MCF 10A (cell line): ENCODE measurements at regions not wholly inside any gene's neighbourhood (a gene's known extent, or its start where the extent isn't known, plus 50 kb on each side); places are given as distances from the start of the nearest gene placed in this dataset.

Experiments
- BruUV-seq: library from RNA; stranded (reverse); fragments of 400-500 nt; replicated peaks from 2 replicates; lab custom pipeline; 2021; lab: Mats Ljungman, UMichigan
- CTCF ChIA-PET: fragments of 300-600 bp; sonication (Branson Sonifier 250); formaldehyde crosslinking; extraction: SDS; loops from one replicate; lab custom pipeline; 2021; ENCODE audit warnings: antibody characterized with exemption, inconsistent platforms; lab: Yijun Ruan, JAX
- POLR2A ChIA-PET: fragments of 300-600, 350-650 bp; sonication (Branson Sonifier 250); formaldehyde crosslinking; extraction: SDS; loops from one replicate; lab custom pipeline; 2020; ENCODE audit warnings: antibody characterized with exemption, inconsistent platforms; lab: Yijun Ruan, JAX
- DNase-seq: peaks from one replicate; pipeline ENCODE4 v3.0.0-alpha.2; 2018; ENCODE audit not compliant: unreplicated experiment
- H3K27ac Mint-ChIP-seq: one replicate; pipeline ENCODE4 v1.8.0; 2022; ENCODE audit warnings: mild to moderate bottlenecking, low read depth, mixed read lengths; ENCODE audit not compliant: unreplicated experiment
- H3K27me3 Mint-ChIP-seq: one replicate; pipeline ENCODE4 v1.8.0; 2022; ENCODE audit warnings: mixed read lengths; ENCODE audit not compliant: insufficient read depth, unreplicated experiment
- H3K36me3 Mint-ChIP-seq: one replicate; pipeline ENCODE4 v1.8.0; 2022; ENCODE audit warnings: mild to moderate bottlenecking, moderate library complexity, mixed read lengths; ENCODE audit not compliant: insufficient read depth, unreplicated experiment
- H3K4me1 Mint-ChIP-seq: one replicate; pipeline ENCODE4 v1.8.0; 2022; ENCODE audit warnings: mixed read lengths; ENCODE audit not compliant: insufficient read depth, unreplicated experiment
- H3K4me3 Mint-ChIP-seq: one replicate; pipeline ENCODE4 v1.8.0; 2022; ENCODE audit warnings: mild to moderate bottlenecking, moderate library complexity, mixed read lengths; ENCODE audit not compliant: unreplicated experiment
- H3K9me3 Mint-ChIP-seq: one replicate; pipeline ENCODE4 v1.8.0; 2022; ENCODE audit warnings: mixed read lengths; ENCODE audit not compliant: unreplicated experiment
- CTCF ChIP-seq: fragments of 200-600 bp; IDR thresholded peaks from one replicate; pipeline ENCODE4 v1.8.0; 2022; ENCODE audit warnings: antibody characterized with exemption, mild to moderate bottlenecking; ENCODE audit not compliant: unreplicated experiment
- intact Hi-C: fragments of 100-400 bp; cut with micrococcal nuclease; formaldehyde crosslinking; loops from 2 replicates; pipeline ENCODE4 v1.14.1; 2022

- H3K4me1 Mint-ChIP-seq: no peaks in the 10 kb centered on the region
- H3K36me3 Mint-ChIP-seq: peaks cover 6% of the 10 kb centered on the region
- H3K9me3 Mint-ChIP-seq: no peaks in the 10 kb centered on the region
- POLR2A ChIA-PET: interaction anchor here (0.6 to 1.8 kb wide), 2 partner anchors 31 to 71 kb away, joined by 3 to 5 read pairs; no protein-coding TSS in a partner anchor
- no peak overlapping the region for H3K27ac Mint-ChIP-seq
- BruUV-seq: no TSS peak
- intact Hi-C loops: no loop called here
- CTCF ChIA-PET: interaction anchor here (0.6 kb wide), 1 partner anchor 647 kb away, joined by 4 read pairs; no protein-coding TSS in a partner anchor
- H3K4me3 Mint-ChIP-seq: no peak overlapping the region
- no peak for TF ChIP-seq CTCF
- no peaks in the 10 kb centered on the region for H3K27me3 Mint-ChIP-seq
- DNase-seq: no peak
These were observed 70.8 kb upstream of the CDCA7L start for GRCh38 chr7:22016507-22016906.

DNA sequence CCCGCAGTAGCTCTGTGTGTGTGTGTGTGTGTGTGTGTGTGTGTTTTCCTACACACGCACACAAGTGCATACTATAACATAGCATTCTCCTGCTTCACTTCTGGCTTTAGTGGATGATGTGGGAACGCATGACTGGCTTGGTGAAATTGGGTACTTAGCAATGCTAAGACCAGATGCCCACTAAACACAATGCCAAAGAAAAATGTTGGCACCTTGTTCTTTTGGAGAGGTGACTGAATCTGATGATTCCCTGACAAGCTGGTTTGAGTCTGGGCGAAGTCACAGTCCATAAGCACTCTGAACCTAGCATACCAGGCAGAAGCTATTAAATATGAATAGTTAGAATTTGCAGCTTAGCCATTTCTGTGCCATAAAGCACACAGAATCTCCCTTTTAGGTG is 68.0 kb upstream of the CDCA7L start:
- DNase-seq: no peak
- intact Hi-C loops: no loop called here
- ChIA-PET CTCF (interaction anchor here (0.8 to 4.0 kb wide), 2 partner anchors 12 to 60 kb away, joined by 3 to 24 read pairs; no protein-coding TSS in a partner anchor), POLR2A (no interaction called here)
- Mint-ChIP-seq H3K27me3 (no peaks in the 10 kb centered on the region), H3K9me3 (no peaks in the 10 kb centered on the region), H3K27ac (no peak overlapping the region), H3K36me3 (peaks cover 6% of the 10 kb centered on the region), H3K4me3 (no peak overlapping the region), H3K4me1 (no peaks in the 10 kb centered on the region)
- BruUV-seq: no TSS peak
- TF ChIP-seq CTCF: no peak

GRCh38 chr7:22008683-22009082 is 63.0 kb upstream of the CDCA7L start:
- no TSS peak for BruUV-seq
- CTCF ChIA-PET: no interaction called here
- H3K4me3 Mint-ChIP-seq: no peak overlapping the region

DNA sequence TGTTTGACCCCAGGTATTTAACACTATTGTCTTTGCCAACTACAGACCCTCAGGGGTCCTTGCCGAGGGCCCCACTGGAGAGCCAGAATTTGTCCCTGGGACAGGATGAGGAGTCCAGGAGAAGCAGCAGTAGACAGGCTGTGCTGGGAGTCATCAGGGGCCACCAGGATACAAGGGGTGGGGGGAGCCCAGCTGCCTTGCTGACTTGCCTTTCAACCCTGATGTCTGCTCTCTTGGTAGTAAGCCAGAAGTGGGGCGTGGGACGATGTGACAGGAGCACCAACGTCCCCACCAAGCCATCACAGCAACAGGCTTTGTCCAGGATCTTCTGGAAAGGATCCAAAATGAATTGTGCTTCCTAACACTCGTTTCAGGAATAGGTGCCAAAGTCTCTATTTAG is 62.4 kb upstream of the CDCA7L start:
- Mint-ChIP-seq H3K4me1 (no peaks in the 10 kb centered on the region), H3K27ac (no peak overlapping the region), H3K36me3 (no peaks in the 10 kb centered on the region), H3K27me3 (no peaks in the 10 kb centered on the region), H3K9me3 (no peaks in the 10 kb centered on the region), H3K4me3 (no peak overlapping the region)
- intact Hi-C loops: no loop called here
- no peak for DNase-seq
- no peak for TF ChIP-seq CTCF
- no TSS peak for BruUV-seq
- ChIA-PET CTCF (interaction anchor here (0.6 kb wide), 1 partner anchor 708 kb away, joined by 3 read pairs; no protein-coding TSS in a partner anchor), POLR2A (no interaction called here)

More at GRCh38 chr7:22008683-22009082, 63.0 kb upstream of the CDCA7L start:
- POLR2A ChIA-PET: no interaction called here
- H3K4me1 Mint-ChIP-seq: no peaks in the 10 kb centered on the region
- no peaks in the 10 kb centered on the region for H3K27me3 Mint-ChIP-seq
- no peak overlapping the region for H3K27ac Mint-ChIP-seq
- H3K36me3 Mint-ChIP-seq: no peaks in the 10 kb centered on the region
- no peak for TF ChIP-seq CTCF
- intact Hi-C loops: no loop called here
- no peaks in the 10 kb centered on the region for H3K9me3 Mint-ChIP-seq
- no peak for DNase-seq
